Retinal pigment epithelial cell (primary cell): ENCODE measurements at regions not wholly inside any gene's neighbourhood (a gene's known extent, or its start where the extent isn't known, plus 50 kb on each side); places are given as distances from the start of the nearest gene placed in this dataset.
"Not testable (repeated sequence)": the region's sequence is repeated elsewhere in the genome, so short reads cannot be mapped to it uniquely, and the experiment has no call there.

Experiments
- DNase-seq: peaks from one replicate; pipeline ENCODE4 v3.0.0-alpha.2; 2010; ENCODE audit warnings: low read depth
- H3K4me3 ChIP-seq: 2 replicates; pipeline ENCODE4 v1.5.1; 2011; ENCODE audit warnings: mild to moderate bottlenecking, low read length, control low read depth, moderate library complexity
- TF ChIP-seq, protein P1 (sequence below): conservative IDR thresholded peaks from 2 replicates; pipeline ENCODE4 v1.5.1; 2011; ENCODE audit warnings: low read depth, low read length, control low read depth, inconsistent platforms

DNA sequence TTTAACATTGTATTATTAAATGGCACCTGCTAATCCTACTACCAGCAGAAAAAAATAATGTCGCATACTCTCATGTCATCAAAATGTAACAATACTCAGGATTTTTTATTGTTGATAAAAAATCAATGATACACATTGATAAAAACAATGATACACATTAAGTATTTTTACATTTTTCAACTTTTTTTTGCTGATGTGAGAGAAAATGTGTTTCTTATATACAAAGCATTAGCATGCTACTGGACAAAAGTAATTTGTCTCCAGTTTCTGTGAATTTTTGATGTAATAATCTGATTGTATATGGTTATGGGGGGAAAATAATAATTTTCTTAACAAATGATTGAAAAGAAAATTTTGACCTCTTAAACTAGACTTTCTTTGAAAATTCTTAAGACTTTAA, 1256.6 kb upstream of the CNTN5 start:
- TF ChIP-seq, protein P1, sequence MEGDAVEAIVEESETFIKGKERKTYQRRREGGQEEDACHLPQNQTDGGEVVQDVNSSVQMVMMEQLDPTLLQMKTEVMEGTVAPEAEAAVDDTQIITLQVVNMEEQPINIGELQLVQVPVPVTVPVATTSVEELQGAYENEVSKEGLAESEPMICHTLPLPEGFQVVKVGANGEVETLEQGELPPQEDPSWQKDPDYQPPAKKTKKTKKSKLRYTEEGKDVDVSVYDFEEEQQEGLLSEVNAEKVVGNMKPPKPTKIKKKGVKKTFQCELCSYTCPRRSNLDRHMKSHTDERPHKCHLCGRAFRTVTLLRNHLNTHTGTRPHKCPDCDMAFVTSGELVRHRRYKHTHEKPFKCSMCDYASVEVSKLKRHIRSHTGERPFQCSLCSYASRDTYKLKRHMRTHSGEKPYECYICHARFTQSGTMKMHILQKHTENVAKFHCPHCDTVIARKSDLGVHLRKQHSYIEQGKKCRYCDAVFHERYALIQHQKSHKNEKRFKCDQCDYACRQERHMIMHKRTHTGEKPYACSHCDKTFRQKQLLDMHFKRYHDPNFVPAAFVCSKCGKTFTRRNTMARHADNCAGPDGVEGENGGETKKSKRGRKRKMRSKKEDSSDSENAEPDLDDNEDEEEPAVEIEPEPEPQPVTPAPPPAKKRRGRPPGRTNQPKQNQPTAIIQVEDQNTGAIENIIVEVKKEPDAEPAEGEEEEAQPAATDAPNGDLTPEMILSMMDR, result no peak
- no peak for DNase-seq
- no peak overlapping the region for H3K4me3 ChIP-seq

DNA sequence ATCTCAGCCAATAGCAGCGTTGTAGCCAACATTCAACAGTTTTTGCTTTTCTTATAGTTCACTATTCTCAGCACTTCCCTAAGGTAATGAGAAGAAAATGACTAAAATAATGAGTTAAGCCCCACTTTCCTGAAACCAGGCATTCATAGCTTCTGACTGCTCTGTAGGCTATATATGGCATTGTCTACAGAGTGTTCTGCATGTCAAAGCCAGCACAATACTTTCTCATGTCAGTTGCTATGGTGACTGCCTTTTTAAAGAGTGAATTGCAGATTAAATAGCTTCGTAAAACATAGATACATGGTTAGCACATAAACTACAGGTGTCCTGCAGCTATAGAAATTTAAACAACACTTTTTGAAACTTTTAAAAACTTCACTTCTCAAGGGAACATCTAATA, 1256.1 kb upstream of the CNTN5 start:
- no peak overlapping the region for H3K4me3 ChIP-seq
- DNase-seq, result no peak
- TF ChIP-seq, protein P1, result no peak

DNA sequence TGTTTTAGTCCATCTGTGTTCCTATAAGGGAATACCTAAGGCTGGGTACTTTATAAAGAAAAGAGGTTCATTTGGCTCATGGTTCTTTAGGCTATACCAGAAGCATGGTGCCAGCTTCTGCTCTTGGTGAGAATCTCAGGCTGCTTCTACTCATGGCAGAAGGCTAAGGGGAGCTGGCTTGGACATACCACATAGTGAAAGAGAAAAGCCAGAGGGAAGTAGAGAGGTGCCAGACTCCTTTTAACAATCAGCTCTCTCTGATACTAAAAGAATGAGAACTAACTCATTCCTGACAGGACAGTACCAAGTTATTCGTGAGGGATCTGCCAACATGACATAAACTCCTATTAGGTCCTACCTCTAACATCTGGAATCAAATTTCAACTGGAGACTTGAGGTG, 1250.2 kb upstream of the CNTN5 start:
- no peak overlapping the region for H3K4me3 ChIP-seq
- no peak for DNase-seq
- TF ChIP-seq, protein P1, result no peak

DNA sequence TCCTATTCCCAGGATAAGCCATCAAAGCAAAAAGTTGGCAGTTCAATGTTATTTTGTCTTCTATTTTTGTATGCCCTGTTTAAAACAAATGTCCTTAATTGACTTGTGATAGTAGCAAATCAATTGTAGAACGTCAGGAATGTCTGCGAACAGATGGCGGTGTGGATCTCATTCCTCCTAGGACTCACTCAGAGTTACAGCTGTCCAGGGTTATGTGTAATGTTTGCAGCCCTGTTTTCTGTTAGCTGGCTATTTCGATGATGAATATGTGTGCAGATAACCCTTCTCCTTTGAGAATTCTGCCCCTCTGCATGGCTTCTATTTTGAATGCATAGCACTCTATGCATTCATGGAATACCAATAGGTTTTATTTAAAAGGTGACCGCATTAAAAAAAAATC, 1248.0 kb upstream of the CNTN5 start:
- no peak for DNase-seq
- TF ChIP-seq, protein P1, result no peak
- no peak overlapping the region for H3K4me3 ChIP-seq

DNA sequence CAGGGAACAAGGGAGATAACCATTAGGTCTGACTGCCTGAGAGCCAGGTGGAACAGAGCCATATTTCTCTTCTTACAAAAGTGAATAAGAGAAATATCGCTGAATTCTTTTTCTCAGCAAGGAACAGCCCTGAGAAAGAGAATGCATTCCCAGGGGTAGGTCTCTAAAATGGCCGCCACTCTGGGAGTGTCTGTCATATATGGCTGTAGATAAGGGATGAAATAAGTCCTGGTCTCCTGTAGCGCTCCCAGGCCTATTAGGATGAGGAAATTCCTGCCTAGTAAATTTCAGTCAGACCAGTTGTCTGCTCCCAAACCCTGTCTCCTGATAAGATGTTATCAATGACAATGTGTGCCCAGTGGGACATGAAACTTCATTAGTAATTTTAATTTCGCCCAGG, 1236.4 kb upstream of the CNTN5 start:
- not testable (repeated sequence) for H3K4me3 ChIP-seq, DNase-seq

DNA sequence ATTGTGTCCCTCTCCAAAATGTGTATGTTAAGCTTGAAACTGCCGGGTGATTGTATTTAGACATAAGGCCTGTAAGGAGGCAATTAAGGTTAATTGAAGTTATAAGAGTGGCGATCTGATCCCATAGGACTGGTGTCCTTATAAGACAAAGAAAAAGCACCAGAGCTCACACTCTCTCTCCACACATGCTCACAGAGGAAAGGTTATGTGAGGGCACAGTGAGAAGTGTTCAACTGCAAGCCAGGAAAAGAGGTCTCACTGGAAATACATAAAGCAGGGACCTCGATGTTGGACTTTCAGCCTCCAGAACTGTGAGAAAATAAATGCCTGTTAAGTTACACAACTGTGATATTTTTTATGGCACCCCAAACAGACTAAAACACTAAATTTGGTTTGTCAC, 1233.8 kb upstream of the CNTN5 start:
- TF ChIP-seq, protein P1, result no peak
- no peak for DNase-seq

DNA sequence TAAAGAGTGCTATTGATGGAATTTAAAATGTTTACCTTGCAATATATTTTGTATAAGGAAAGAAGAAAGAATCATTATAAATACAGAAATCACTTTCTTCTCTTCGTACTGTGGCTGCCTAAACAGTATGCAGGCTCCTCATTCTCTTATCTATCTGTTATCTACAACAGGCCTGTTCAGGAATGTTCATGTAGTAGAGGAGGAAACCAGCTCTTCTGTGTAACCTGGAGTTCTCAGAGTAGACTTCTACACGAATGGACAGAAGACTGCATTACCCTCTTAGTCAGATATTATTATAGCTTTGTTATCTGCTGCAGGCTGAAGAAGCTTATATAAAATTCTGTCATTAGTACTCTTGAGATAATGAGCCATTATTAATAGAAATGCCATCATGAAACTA, 1225.9 kb upstream of the CNTN5 start:
- TF ChIP-seq, protein P1, result no peak
- H3K4me3 ChIP-seq, result no peak overlapping the region
- DNase-seq, result no peak

More for the DNA sequence above, 1233.8 kb upstream of the CNTN5 start:
- H3K4me3 ChIP-seq, result no peak overlapping the region

DNA sequence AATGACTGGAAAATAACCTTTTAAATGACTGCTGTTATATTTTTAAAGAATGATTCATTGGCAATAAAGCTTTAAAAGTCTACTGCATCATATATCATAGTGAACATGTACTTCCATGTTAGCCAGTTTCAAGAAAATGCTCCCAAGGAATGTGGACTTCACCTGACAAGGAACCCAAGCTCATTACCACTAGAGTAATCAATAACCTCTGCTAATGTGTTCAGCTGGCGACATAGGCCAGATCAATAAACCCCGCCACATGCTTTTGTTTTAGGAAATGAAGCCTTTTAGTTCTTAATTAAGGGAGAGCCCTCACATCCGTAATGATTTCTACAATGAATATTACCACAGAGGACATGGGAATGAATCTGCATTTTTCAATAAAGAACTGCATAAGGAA, 1219.9 kb upstream of the CNTN5 start:
- H3K4me3 ChIP-seq, result no peak overlapping the region
- DNase-seq, result no peak
- TF ChIP-seq, protein P1, result no peak
